H9 (cell line): ENCODE measurements at regions not wholly inside any gene's neighbourhood (a gene's known extent, or its start where the extent isn't known, plus 50 kb on each side); places are given as distances from the start of the nearest gene placed in this dataset.

Source experiments
- DNase-seq: peaks from one replicate; pipeline ENCODE4 v3.0.0-alpha.2; 2017
- H2AFZ ChIP-seq: one replicate; pipeline ENCODE4 v1.6.1; 2013; ENCODE audit warnings: mild to moderate bottlenecking, low read length, control low read depth, moderate library complexity
- H2AK5ac ChIP-seq: 2 replicates; pipeline ENCODE4 v1.6.1; 2013; ENCODE audit warnings: low read length, control low read depth, mixed read lengths; ENCODE audit not compliant: insufficient read length
- H2BK120ac ChIP-seq: one replicate; pipeline ENCODE4 v1.6.1; 2013; ENCODE audit warnings: low read depth, mild to moderate bottlenecking, low read length, control low read depth, inconsistent platforms; ENCODE audit not compliant: poor library complexity, severe bottlenecking
- H2BK12ac ChIP-seq: 2 replicates; pipeline ENCODE4 v1.6.1; 2013; ENCODE audit warnings: low read length, control low read depth, mixed read lengths, low read depth; ENCODE audit not compliant: insufficient read length
- H2BK15ac ChIP-seq: 2 replicates; pipeline ENCODE4 v1.6.1; 2013; ENCODE audit warnings: low read depth, low read length, control low read depth
- H2BK20ac ChIP-seq: one replicate; pipeline ENCODE4 v1.6.1; 2013; ENCODE audit warnings: low read depth, mild to moderate bottlenecking, low read length, control low read depth, inconsistent platforms; ENCODE audit not compliant: poor library complexity, severe bottlenecking
- H2BK5ac ChIP-seq: 2 replicates; pipeline ENCODE4 v1.6.1; 2013; ENCODE audit warnings: low read length, control low read depth, mixed read lengths; ENCODE audit not compliant: insufficient read length
- H3K14ac ChIP-seq: 2 replicates; pipeline ENCODE4 v1.6.1; 2013; ENCODE audit warnings: low read length, control low read depth; ENCODE audit not compliant: insufficient read depth
- H3K18ac ChIP-seq: 2 replicates; pipeline ENCODE4 v1.6.1; 2013; ENCODE audit warnings: low read depth, mild to moderate bottlenecking, mixed read lengths, low read length, control low read depth; ENCODE audit not compliant: insufficient read length
- H3K23ac ChIP-seq: 2 replicates; pipeline ENCODE4 v1.6.1; 2013; ENCODE audit warnings: low read length, control low read depth, mixed read lengths, low read depth; ENCODE audit not compliant: insufficient read length
- H3K23me2 ChIP-seq: 2 replicates; pipeline ENCODE4 v1.6.1; 2013; ENCODE audit warnings: low read depth, mild to moderate bottlenecking, mixed read lengths, low read length, control low read depth; ENCODE audit not compliant: insufficient read length, poor library complexity, severe bottlenecking
- H3K27ac ChIP-seq: 2 replicates; pipeline ENCODE4 v1.5.1; 2013; ENCODE audit warnings: low read length, control low read depth, mixed read lengths, low read depth; ENCODE audit not compliant: insufficient read length
- H3K27me3 ChIP-seq: 2 replicates; pipeline ENCODE4 v1.6.1; 2013; ENCODE audit warnings: low read length, control low read depth, inconsistent platforms; ENCODE audit not compliant: insufficient read depth
- H3K4ac ChIP-seq: 2 replicates; pipeline ENCODE4 v1.6.1; 2013; ENCODE audit warnings: low read depth, mild to moderate bottlenecking, control low read depth, inconsistent platforms, low read length, moderate library complexity
- H3K4me1 ChIP-seq: 2 replicates; pipeline ENCODE4 v1.6.1; 2013; ENCODE audit warnings: low read length, control low read depth, inconsistent platforms; ENCODE audit not compliant: insufficient read depth
- H3K4me2 ChIP-seq: 2 replicates; pipeline ENCODE4 v1.6.1; 2013; ENCODE audit warnings: low read length, control low read depth, mixed read lengths; ENCODE audit not compliant: insufficient read length, insufficient read depth
- H3K56ac ChIP-seq: 2 replicates; pipeline ENCODE4 v1.6.1; 2013; ENCODE audit warnings: low read depth, mild to moderate bottlenecking, mixed read lengths, low read length, control low read depth; ENCODE audit not compliant: insufficient read length
- H3K79me1 ChIP-seq: 2 replicates; pipeline ENCODE4 v1.6.1; 2013; ENCODE audit warnings: low read depth, mild to moderate bottlenecking, moderate library complexity, low read length, control low read depth, inconsistent platforms; ENCODE audit not compliant: insufficient read depth, poor library complexity, severe bottlenecking
- H3K79me2 ChIP-seq: 2 replicates; pipeline ENCODE4 v1.6.1; 2013; ENCODE audit warnings: low read length, control low read depth, inconsistent platforms; ENCODE audit not compliant: insufficient read depth
- H3K9ac ChIP-seq: 2 replicates; pipeline ENCODE4 v1.6.1; 2013; ENCODE audit warnings: low read length, control low read depth, mixed read lengths; ENCODE audit not compliant: insufficient read length; ENCODE audit errors: extremely low read depth
- H3K9me3 ChIP-seq: one replicate; pipeline ENCODE4 v1.6.1; 2013; ENCODE audit warnings: low read depth, low read length, inconsistent platforms; ENCODE audit not compliant: control insufficient read depth
- H3T11ph ChIP-seq: one replicate; pipeline ENCODE4 v1.6.1; 2013; ENCODE audit warnings: mild to moderate bottlenecking, low read length, control low read depth, inconsistent platforms
- H4K20me1 ChIP-seq: one replicate; pipeline ENCODE4 v1.6.1; 2013; ENCODE audit not compliant: control insufficient read depth, insufficient read length, insufficient read depth
- H4K5ac ChIP-seq: 2 replicates; pipeline ENCODE4 v1.6.1; 2013; ENCODE audit warnings: low read depth, mild to moderate bottlenecking, mixed read lengths, low read length, control low read depth; ENCODE audit not compliant: insufficient read length
- H4K8ac ChIP-seq: replicated peaks from 2 replicates; pipeline ENCODE4 v1.6.1; 2013; ENCODE audit warnings: low read length, control low read depth, mixed read lengths, low read depth; ENCODE audit not compliant: insufficient read length
- H4K91ac ChIP-seq: 2 replicates; pipeline ENCODE4 v1.6.1; 2013; ENCODE audit warnings: low read depth, mild to moderate bottlenecking, moderate library complexity, mixed read lengths, low read length, control low read depth; ENCODE audit not compliant: insufficient read length
- H3K27ac Mint-ChIP-seq, 3 experiments: 2 replicates in 2 of 3; 3 replicates in 1 of 3; pipeline ENCODE4 v1.8.0; 2020 to 2021; ENCODE audit warnings: mixed read lengths in 3 of 3, mild to moderate bottlenecking in 1 of 3, moderate library complexity in 1 of 3
- H3K27me3 Mint-ChIP-seq: 2 replicates; pipeline ENCODE4 v1.8.0; 2021; ENCODE audit warnings: low read depth, mild to moderate bottlenecking, moderate library complexity, mixed read lengths
- H3K36me3 Mint-ChIP-seq, 3 experiments: 2 replicates in 2 of 3; 3 replicates in 1 of 3; pipeline ENCODE4 v1.8.0; 2020 to 2021; ENCODE audit warnings: low read depth in 3 of 3, mixed read lengths in 3 of 3; ENCODE audit not compliant: insufficient read depth in 1 of 3
- H3K4me1 Mint-ChIP-seq, 2 experiments: 2 replicates each; pipeline ENCODE4 v1.8.0; 2020; ENCODE audit warnings: mixed read lengths in 2 of 2
- H3K4me3 Mint-ChIP-seq, 2 experiments: 2 replicates in 1 of 2; 3 replicates in 1 of 2; pipeline ENCODE4 v1.8.0; 2020 to 2021; ENCODE audit warnings: mild to moderate bottlenecking in 2 of 2, mixed read lengths in 2 of 2, moderate library complexity in 1 of 2
- H3K9me3 Mint-ChIP-seq, 2 experiments: 2 replicates in 1 of 2; 3 replicates in 1 of 2; pipeline ENCODE4 v1.8.0; 2020; ENCODE audit warnings: mild to moderate bottlenecking in 2 of 2, mixed read lengths in 2 of 2, moderate library complexity in 1 of 2
- CTCF ChIP-seq: fragments of 200-600 bp; sonication (generic); conservative IDR thresholded peaks from 3 replicates; pipeline ENCODE4 v1.8.0; 2021; ENCODE audit warnings: antibody characterized with exemption, mild to moderate bottlenecking
- WGBS: extraction: QIAGEN DNeasy Blood & Tissue Kit; methylation state at CpG from one replicate; pipeline ENCODE4 v1.1.7; 2013; ENCODE audit warnings: missing lambda C conversion rate, low lambda C conversion rate, mixed read lengths; ENCODE audit not compliant: insufficient read length; ENCODE audit errors: extremely low coverage; 5-methylcytosine and 5-hydroxymethylcytosine counted together

- H2BK120ac ChIP-seq = no peak overlapping the region
- WGBS = no CpG with 5 or more reads among the region's 7 CpGs
- H2BK20ac ChIP-seq = no peak overlapping the region
- H4K91ac ChIP-seq = no peak overlapping the region
- no peak overlapping the region for H2BK12ac ChIP-seq
- no peak overlapping the region for H3K56ac ChIP-seq
- H3T11ph ChIP-seq = no peak overlapping the region
- H2AK5ac ChIP-seq = no peak overlapping the region
- H3K4me1 ChIP-seq = no peaks in the 10 kb centered on the region
- no peaks in the 10 kb centered on the region for H3K9me3 ChIP-seq
- H3K4me1 Mint-ChIP-seq = 0 out of 4 replicates have a peak, but pooled peaks cover 0 to 2% of the 10 kb centered on the region in 2 experiments
- H3K9me3 Mint-ChIP-seq = no peaks in the 10 kb centered on the region
- no peak overlapping the region for H2BK15ac ChIP-seq
- no peak overlapping the region for H2BK5ac ChIP-seq
- H3K4me2 ChIP-seq = no peak overlapping the region
- no peak for DNase-seq
- H3K36me3 Mint-ChIP-seq = no peaks in the 10 kb centered on the region; a peak in 1 of 7 replicates
- no peaks in the 10 kb centered on the region for H3K79me1 ChIP-seq
- no peak overlapping the region for H3K4ac ChIP-seq
- no peaks in the 10 kb centered on the region for H3K27me3 ChIP-seq
- no peak for TF ChIP-seq CTCF
- H3K23ac ChIP-seq = no peak overlapping the region
- no peak overlapping the region for H3K4me3 Mint-ChIP-seq
- no peak overlapping the region for H3K27ac ChIP-seq
- no peak overlapping the region for H3K27ac Mint-ChIP-seq
- no peak overlapping the region for H3K14ac ChIP-seq
- H2AFZ ChIP-seq = no peak overlapping the region
- no peaks in the 10 kb centered on the region for H3K23me2 ChIP-seq
- no peak overlapping the region for H3K18ac ChIP-seq
- no peaks in the 10 kb centered on the region for H3K79me2 ChIP-seq
- H3K9ac ChIP-seq = no peak overlapping the region
- H3K27me3 Mint-ChIP-seq = no peaks in the 10 kb centered on the region
- H4K8ac ChIP-seq = no peak overlapping the region
- no peak overlapping the region for H4K5ac ChIP-seq
- no peaks in the 10 kb centered on the region for H4K20me1 ChIP-seq
Observed at GRCh38 chr5:91256142-91256524, 127.0 kb downstream of the ARRDC3 start.
